ENCODE measurements at regions not wholly inside any gene's neighbourhood (a gene's known extent, or its start where the extent isn't known, plus 50 kb on each side); places are given as distances from the start of the nearest gene placed in this dataset.

- no peak for DNase-seq
- Histone ChIP-seq H3K9me3 (no peaks in the 10 kb centered on the region), H3K4me1 (no peaks in the 10 kb centered on the region), H3K36me3 (no peaks in the 10 kb centered on the region), H3K4me3 (ENCODE audit: low read depth, low read length) (no peak overlapping the region), H3K27me3 (no peaks in the 10 kb centered on the region)
- TF ChIP-seq CTCF (IDR thresholded peaks at IDR 0.05; ENCODE audit: low read depth, low read length), result no peak
These were observed 72.7 kb upstream of the SLITRK1 start for GRCh38 chr13:83955011-83955410.

GRCh38 chr13:83953916-83954315 is 71.6 kb upstream of the SLITRK1 start:
- Histone ChIP-seq H3K9me3 (no peaks in the 10 kb centered on the region), H3K36me3 (no peaks in the 10 kb centered on the region), H3K4me1 (no peaks in the 10 kb centered on the region), H3K4me3 (ENCODE audit: low read depth, low read length) (no peak overlapping the region), H3K27me3 (no peaks in the 10 kb centered on the region)
- no peak for TF ChIP-seq CTCF (IDR thresholded peaks at IDR 0.05; ENCODE audit: low read depth, low read length)
- DNase-seq, result no peak

- H3K9me3 ChIP-seq, result no peaks in the 10 kb centered on the region
- H3K4me1 ChIP-seq, result no peaks in the 10 kb centered on the region
- no peaks in the 10 kb centered on the region for H3K36me3 ChIP-seq
- no peak for DNase-seq
- no peak for TF ChIP-seq CTCF (IDR thresholded peaks at IDR 0.05; ENCODE audit: low read depth, low read length)
- no peaks in the 10 kb centered on the region for H3K27me3 ChIP-seq
- H3K4me3 ChIP-seq (ENCODE audit: low read depth, low read length), result no peak overlapping the region
These were observed 68.0 kb upstream of the SLITRK1 start for GRCh38 chr13:83950293-83950692.

GRCh38 chr13:83943530-83944279 is 61.4 kb upstream of the SLITRK1 start:
- DNase-seq, result no peak

GRCh38 chr13:83941701-83942335 is 59.5 kb upstream of the SLITRK1 start:
- TF ChIP-seq CTCF (IDR thresholded peaks at IDR 0.05; ENCODE audit: low read depth, low read length), result no peak
- H3K4me1 ChIP-seq, result no peaks in the 10 kb centered on the region
- no peaks in the 10 kb centered on the region for H3K27me3 ChIP-seq
- H3K9me3 ChIP-seq, result no peaks in the 10 kb centered on the region
- no peak for DNase-seq
- no peaks in the 10 kb centered on the region for H3K36me3 ChIP-seq
- no peak overlapping the region for H3K4me3 ChIP-seq (ENCODE audit: low read depth, low read length)

More at GRCh38 chr13:83943530-83944279, 61.4 kb upstream of the SLITRK1 start:
- no peaks in the 10 kb centered on the region for H3K27me3 ChIP-seq
- H3K4me1 ChIP-seq, result no peaks in the 10 kb centered on the region
- TF ChIP-seq CTCF (IDR thresholded peaks at IDR 0.05; ENCODE audit: low read depth, low read length), result no peak
- no peak overlapping the region for H3K4me3 ChIP-seq (ENCODE audit: low read depth, low read length)
- H3K36me3 ChIP-seq, result no peaks in the 10 kb centered on the region
- H3K9me3 ChIP-seq, result no peaks in the 10 kb centered on the region

- no peak overlapping the region for H3K4me3 ChIP-seq (ENCODE audit: low read depth, low read length)
- H3K27me3 ChIP-seq, result no peaks in the 10 kb centered on the region
- H3K36me3 ChIP-seq, result no peaks in the 10 kb centered on the region
- TF ChIP-seq CTCF (IDR thresholded peaks at IDR 0.05; ENCODE audit: low read depth, low read length), result no peak
- no peak for DNase-seq
- no peaks in the 10 kb centered on the region for H3K4me1 ChIP-seq
- no peaks in the 10 kb centered on the region for H3K9me3 ChIP-seq
These were observed 58.5 kb upstream of the SLITRK1 start for GRCh38 chr13:83940742-83941141.

Data from BE2C (cell line).